ENCODE measurements at regions not wholly inside any gene's neighbourhood (a gene's known extent, or its start where the extent isn't known, plus 50 kb on each side); places are given as distances from the start of the nearest gene placed in this dataset.

- DNase-seq (ENCODE audit: missing footprints) (no peak), ATAC-seq (no peak)
- intact Hi-C loops (cut with DNase I): no loop called here
Measured at GRCh38 chr4:135605076-135605475, 1403.5 kb upstream of the PABPC4L start.

DNA sequence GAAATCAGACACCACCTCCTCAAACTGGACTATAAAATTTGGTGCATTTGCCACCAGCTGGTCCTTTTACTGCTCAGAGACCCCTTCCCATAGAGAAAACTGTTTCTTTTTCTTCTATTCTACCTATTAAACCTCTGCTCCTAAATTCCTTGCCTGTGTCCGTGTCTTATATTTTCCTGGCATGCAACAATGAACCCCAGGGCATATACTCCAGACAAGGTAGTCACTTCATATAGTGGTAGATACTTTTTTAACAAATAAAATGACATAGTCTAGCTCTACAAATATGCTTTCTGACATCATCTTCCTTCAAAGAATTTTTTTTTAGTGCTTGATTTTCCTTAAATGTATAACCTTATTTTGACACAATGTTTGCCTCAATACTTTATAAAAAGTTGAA lies 1402.9 kb upstream of the PABPC4L start:
- ATAC-seq (no peak), DNase-seq (ENCODE audit: missing footprints) (no peak)
- intact Hi-C loops (cut with DNase I): no loop called here

DNA sequence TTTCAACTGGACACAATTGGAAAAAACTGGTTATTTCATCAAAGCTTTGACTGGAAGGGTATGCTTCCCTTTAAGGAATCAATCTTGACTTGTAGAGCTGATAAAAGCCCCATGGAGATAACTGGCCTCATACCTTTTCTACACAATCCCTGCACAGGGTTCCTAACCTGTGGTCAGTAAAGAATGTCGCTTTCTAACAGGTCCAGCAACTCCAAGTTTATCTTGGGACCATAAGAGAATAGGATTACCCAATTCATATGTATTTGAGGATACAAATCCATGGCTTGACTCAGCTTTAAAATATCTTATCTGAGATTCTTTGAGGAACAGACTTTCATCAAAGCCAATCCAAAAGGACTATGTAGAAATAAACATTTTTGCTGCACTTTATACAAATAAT lies 1399.8 kb upstream of the PABPC4L start:
- intact Hi-C loops (cut with DNase I): no loop called here
- ATAC-seq (no peak), DNase-seq (ENCODE audit: missing footprints) (no peak)

DNA sequence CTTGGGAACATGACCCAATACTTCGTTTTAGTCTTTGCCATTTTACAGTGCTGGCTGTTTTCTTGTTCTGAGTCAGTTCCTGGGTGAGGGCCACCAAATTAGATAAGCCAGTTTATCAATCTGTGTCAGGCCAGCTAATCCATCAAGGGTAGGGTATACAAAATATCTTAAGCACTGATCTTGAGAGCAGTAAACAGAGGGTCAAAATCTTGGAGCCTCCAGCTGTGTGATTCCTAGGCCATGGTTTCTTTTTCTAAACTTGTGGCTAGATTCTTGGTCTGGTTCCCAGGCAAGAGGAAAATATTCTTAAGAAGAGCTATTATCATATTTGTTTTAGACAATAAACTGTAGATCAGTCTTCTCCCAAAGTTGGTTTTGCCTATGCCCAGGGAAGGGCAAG lies 1396.6 kb upstream of the PABPC4L start:
- intact Hi-C loops (cut with DNase I): no loop called here
- DNase-seq (ENCODE audit: missing footprints): no peak
- no peak for ATAC-seq

DNA sequence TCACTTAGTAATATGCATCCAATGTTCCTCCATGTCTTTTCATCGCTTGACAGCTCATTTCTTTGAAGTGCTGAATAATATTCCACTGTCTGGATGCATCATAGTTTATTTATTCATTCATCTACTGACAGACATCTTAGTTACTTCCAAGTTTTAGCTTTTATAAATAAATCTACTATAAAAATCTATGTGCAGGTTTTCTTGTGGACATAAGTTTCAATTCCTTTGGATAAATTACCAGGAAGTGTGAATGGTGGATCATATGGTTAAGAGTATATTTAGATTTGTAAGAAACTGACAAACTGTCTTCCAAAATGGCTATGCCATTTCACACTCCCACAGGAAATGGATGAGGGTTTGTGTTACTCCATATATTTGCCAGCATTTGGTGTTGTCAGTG lies 1392.9 kb upstream of the PABPC4L start:
- no peak for ATAC-seq
- DNase-seq (ENCODE audit: missing footprints): no peak
- intact Hi-C loops (cut with DNase I): no loop called here

- intact Hi-C loops (cut with DNase I): no loop called here
- no peak for ATAC-seq
- DNase-seq (ENCODE audit: missing footprints): no peak
Measured at GRCh38 chr4:135575041-135575440, 1373.5 kb upstream of the PABPC4L start.

- DNase-seq (ENCODE audit: missing footprints) (no peak), ATAC-seq (no peak)
- intact Hi-C loops (cut with DNase I): no loop called here
Measured at GRCh38 chr4:135573251-135573650, 1371.7 kb upstream of the PABPC4L start.

GRCh38 chr4:135564090-135564489 lies 1362.5 kb upstream of the PABPC4L start:
- DNase-seq (ENCODE audit: missing footprints): no peak

GRCh38 chr4:135553213-135553612 lies 1351.6 kb upstream of the PABPC4L start:
- ATAC-seq (no peak), DNase-seq (ENCODE audit: missing footprints) (no peak)
- intact Hi-C loops (cut with DNase I): no loop called here

More at GRCh38 chr4:135564090-135564489, 1362.5 kb upstream of the PABPC4L start:
- no peak for ATAC-seq
- intact Hi-C loops (cut with DNase I): no loop called here

GRCh38 chr4:135552131-135552530 lies 1350.5 kb upstream of the PABPC4L start:
- DNase-seq (ENCODE audit: missing footprints): no peak
- ATAC-seq: no peak
- intact Hi-C loops (cut with DNase I): no loop called here

GRCh38 chr4:135548711-135549110 lies 1347.1 kb upstream of the PABPC4L start:
- DNase-seq (ENCODE audit: missing footprints) (no peak), ATAC-seq (no peak)
- intact Hi-C loops (cut with DNase I): no loop called here

GRCh38 chr4:135545616-135546317 lies 1344.2 kb upstream of the PABPC4L start:
- DNase-seq (ENCODE audit: missing footprints) (no peak), ATAC-seq (no peak)
- intact Hi-C loops (cut with DNase I): no loop called here

DNA sequence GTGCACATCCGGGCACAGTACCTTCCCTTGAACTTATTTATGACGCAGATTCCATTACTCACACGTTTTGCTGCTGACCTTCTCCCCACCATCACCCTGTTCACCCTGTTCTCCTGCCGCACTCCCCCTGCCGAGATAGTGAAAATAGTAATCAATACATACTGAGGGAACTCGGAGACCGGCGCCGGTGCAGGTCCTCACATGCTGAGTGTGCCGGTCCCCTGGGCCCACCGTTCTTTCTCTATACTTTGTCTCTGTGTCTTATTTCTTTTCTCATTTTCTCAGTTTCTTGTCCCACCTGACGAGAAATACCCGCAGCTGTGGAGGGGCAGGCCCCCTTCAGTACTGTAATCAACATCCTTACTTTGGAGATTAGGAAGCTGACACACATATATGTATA lies 1337.1 kb upstream of the PABPC4L start:
- DNase-seq (ENCODE audit: missing footprints): peak; percentile 60
- intact Hi-C loops (cut with DNase I): no loop called here
- no peak for ATAC-seq

DNA sequence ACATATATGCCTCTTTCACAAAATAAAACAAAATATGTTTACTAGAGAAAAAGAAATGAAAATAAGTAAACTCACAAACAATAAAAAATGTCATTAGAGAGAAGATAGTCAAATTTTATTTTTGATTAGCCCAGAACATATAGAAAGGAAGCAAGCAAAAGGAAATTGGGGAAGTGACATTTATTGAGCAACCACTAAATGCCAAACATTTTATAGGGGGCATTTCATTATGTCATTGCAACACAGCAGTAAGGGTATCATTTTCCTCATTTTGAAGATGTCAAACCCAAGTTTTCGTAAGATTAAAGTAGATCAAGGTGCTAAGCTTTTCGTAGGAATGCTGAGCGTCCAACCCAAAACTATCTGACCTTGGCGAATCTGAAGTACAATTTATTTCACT lies 1331.5 kb upstream of the PABPC4L start:
- ATAC-seq: no peak
- DNase-seq (ENCODE audit: missing footprints): no peak
- intact Hi-C loops (cut with DNase I): no loop called here

GRCh38 chr4:135532132-135532531 lies 1330.5 kb upstream of the PABPC4L start:
- intact Hi-C loops (cut with DNase I): no loop called here

GRCh38 chr4:135515295-135515694 lies 1313.7 kb upstream of the PABPC4L start:
- no peak for ATAC-seq
- intact Hi-C loops (cut with DNase I): no loop called here

More at GRCh38 chr4:135532132-135532531, 1330.5 kb upstream of the PABPC4L start:
- no peak for DNase-seq (ENCODE audit: missing footprints)
- no peak for ATAC-seq

DNA sequence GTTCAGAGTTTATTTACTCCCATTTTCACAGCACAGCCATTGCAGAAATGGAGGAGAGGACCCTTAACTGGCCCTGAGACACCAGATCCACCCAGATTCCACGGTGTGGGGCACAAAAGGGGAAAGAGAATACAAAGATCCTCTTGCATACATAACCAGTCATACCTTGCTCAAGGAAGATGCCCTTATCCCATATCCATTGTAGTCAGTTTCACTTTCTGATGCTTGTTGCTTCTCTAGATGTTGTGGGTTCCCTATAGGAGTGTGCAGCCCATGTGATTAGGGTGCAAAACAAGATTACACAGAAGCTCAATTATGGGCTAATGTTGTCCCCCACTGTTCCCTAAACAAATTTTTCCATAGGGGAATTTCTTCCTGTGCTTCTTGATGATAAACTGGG lies 1309.0 kb upstream of the PABPC4L start:
- DNase-seq (ENCODE audit: missing footprints): no peak
- intact Hi-C loops (cut with DNase I): no loop called here
- ATAC-seq: no peak

More at GRCh38 chr4:135515295-135515694, 1313.7 kb upstream of the PABPC4L start:
- DNase-seq (ENCODE audit: missing footprints): no peak

DNA sequence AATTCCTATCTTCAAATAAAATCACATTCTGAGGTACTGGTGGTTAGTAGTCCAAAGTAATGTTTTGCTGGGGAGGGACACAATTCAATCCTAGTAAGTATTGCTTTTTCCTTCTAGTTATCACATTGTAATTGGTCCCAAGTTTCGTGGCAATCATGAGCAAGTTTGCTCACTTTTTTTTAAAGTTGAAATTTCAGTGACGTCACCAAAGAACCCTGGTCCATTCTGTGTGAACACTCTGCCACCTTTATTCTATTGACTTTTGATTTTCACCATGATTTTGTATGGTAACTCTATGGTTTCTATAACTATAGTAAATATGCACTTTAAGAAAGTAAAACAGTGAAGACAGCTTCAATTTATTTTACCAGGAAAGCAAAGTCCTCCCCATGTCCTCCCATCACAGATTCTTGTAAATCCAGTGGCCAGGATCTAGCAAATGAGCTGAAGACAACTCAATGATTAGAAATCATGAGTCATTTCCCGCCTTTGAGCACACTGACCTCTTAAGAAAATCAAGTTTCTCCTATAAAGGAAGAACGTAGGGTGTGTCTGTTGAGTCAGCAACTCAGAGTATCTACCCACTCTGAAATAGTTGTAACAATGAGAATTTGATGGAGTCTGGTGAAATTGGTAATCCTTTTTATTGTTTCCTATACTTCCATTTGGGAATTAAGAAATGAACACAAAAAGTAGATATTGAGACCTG lies 1306.6 kb upstream of the PABPC4L start:
- ATAC-seq: no peak
- intact Hi-C loops (cut with DNase I): no loop called here
- no peak for DNase-seq (ENCODE audit: missing footprints)

- ATAC-seq: no peak
- intact Hi-C loops (cut with DNase I): no loop called here
- no peak for DNase-seq (ENCODE audit: missing footprints)
Measured at GRCh38 chr4:135497563-135498152, 1296.1 kb upstream of the PABPC4L start.

- ATAC-seq (no peak), DNase-seq (ENCODE audit: missing footprints) (no peak)
- intact Hi-C loops (cut with DNase I): no loop called here
Measured at GRCh38 chr4:135492439-135492838, 1290.8 kb upstream of the PABPC4L start.

All from Right ventricle myocardium inferior (tissue), 1 donor.